HG02943 (cell line): ENCODE measurements at regions not wholly inside any gene's neighbourhood (a gene's known extent, or its start where the extent isn't known, plus 50 kb on each side); places are given as distances from the start of the nearest gene placed in this dataset.

Experiments
- ATAC-seq: cut with Tn5 transposase; IDR thresholded peaks from one replicate; pipeline ENCODE4 v1.9.1; 2021; ENCODE audit warnings: mild to moderate bottlenecking, low read depth, moderate library complexity; ENCODE audit not compliant: unreplicated experiment

GRCh38 chr2:137729305-137729704, 235.0 kb upstream of the HNMT start:
- no peak for ATAC-seq

- ATAC-seq: no peak
Measured at GRCh38 chr2:137737559-137737958, 226.7 kb upstream of the HNMT start.

GRCh38 chr2:137741784-137742362, 222.4 kb upstream of the HNMT start:
- no peak for ATAC-seq

- ATAC-seq: no peak
Measured at GRCh38 chr2:137747509-137747908, 216.8 kb upstream of the HNMT start.

- ATAC-seq: no peak
Measured at GRCh38 chr2:137748533-137748932, 215.7 kb upstream of the HNMT start.

GRCh38 chr2:137764646-137765045, 199.6 kb upstream of the HNMT start:
- no peak for ATAC-seq

GRCh38 chr2:137769406-137769805, 194.9 kb upstream of the HNMT start:
- no peak for ATAC-seq

- no peak for ATAC-seq
Measured at GRCh38 chr2:137770166-137770565, 194.1 kb upstream of the HNMT start.

GRCh38 chr2:137771064-137771463, 193.2 kb upstream of the HNMT start:
- no peak for ATAC-seq

- no peak for ATAC-seq
Measured at GRCh38 chr2:137772451-137772850, 191.8 kb upstream of the HNMT start.

- no peak for ATAC-seq
Measured at GRCh38 chr2:137775529-137775928, 188.7 kb upstream of the HNMT start.

- ATAC-seq: no peak
Measured at GRCh38 chr2:137776697-137777096, 187.6 kb upstream of the HNMT start.

- no peak for ATAC-seq
Measured at GRCh38 chr2:137797641-137798040, 166.6 kb upstream of the HNMT start.

GRCh38 chr2:137799600-137799999, 164.7 kb upstream of the HNMT start:
- no peak for ATAC-seq

- no peak for ATAC-seq
Measured at GRCh38 chr2:137800386-137800785, 163.9 kb upstream of the HNMT start.

GRCh38 chr2:137801228-137801627, 163.0 kb upstream of the HNMT start:
- ATAC-seq: no peak

- no peak for ATAC-seq
Measured at GRCh38 chr2:137802038-137802437, 162.2 kb upstream of the HNMT start.

- ATAC-seq: no peak
Measured at GRCh38 chr2:137806068-137806805, 158.0 kb upstream of the HNMT start.

- no peak for ATAC-seq
Measured at GRCh38 chr2:137809252-137809651, 155.0 kb upstream of the HNMT start.

- no peak for ATAC-seq
Measured at GRCh38 chr2:137809837-137810236, 154.4 kb upstream of the HNMT start.

- ATAC-seq: no peak
Measured at GRCh38 chr2:137812517-137812916, 151.8 kb upstream of the HNMT start.

GRCh38 chr2:137813176-137813575, 151.1 kb upstream of the HNMT start:
- ATAC-seq: no peak
